Brain pericyte (primary cell): ENCODE measurements at regions not wholly inside any gene's neighbourhood (a gene's known extent, or its start where the extent isn't known, plus 50 kb on each side); places are given as distances from the start of the nearest gene placed in this dataset.
A peak's percentile ranks its signal among the peaks of the same experiment; 100 is the strongest.

Source experiments
- DNase-seq: peaks from one replicate; pipeline ENCODE4 v3.0.0-alpha.2; 2012; ENCODE audit warnings: low read depth, low spot score

DNA sequence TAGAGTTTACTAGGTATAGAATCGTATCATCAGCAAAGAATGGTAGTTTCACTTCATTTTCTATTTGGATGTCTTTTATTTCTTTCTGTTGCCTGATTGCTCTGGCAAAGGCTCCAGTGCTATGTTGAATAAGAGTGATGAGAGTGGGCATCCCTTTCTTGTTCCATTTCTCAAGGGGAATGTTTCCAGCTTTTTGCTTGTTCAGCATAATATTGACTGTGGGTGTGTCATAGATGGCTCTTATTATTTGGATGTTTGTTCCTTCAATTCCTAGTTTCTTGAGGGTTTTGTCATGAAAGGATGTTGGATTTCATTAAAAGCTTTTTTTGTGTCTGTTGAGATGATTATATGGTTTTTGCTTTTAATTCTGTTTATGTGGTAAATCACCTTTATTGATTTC is 1114.5 kb downstream of the RAPGEF2 start:
- DNase-seq: no peak

DNA sequence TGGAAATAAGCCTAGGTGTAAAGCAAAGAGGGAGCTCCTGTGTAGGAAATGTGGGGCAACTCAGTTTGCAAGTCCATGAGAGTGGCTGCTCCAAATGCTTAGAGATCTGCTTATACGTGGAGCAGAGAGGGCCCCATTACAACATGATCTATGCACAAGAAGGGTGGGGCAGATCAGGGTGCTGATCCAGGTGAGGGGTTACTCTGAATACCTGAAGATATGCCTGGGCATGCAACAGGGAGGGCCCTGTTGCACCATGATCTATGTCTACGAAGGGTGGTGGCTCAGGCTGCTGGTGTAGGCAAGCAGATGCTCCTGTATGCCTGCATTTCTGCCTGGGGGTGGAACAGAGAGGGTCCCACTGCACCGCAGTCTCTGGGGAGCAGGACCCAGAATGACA is 1121.2 kb downstream of the RAPGEF2 start:
- DNase-seq: no peak

DNA sequence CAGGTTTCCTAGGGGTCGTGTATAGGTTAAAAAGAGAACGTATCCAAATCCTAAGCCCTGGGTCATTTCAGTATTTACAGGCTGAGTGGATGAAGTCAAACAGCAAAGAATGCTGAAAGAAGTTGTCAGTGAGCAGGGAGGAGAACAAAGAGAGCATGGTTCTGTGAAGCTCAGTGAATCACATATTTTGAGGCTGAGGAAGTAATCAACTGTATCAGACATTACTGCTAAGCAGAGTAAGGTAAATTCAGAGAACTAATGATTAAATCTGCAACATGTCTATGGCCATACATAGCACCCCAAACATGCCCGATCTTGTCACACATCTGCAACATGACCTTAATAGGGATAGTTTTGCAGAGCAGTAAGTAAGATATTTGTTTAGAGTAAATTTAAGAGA is 1130.3 kb downstream of the RAPGEF2 start:
- no peak for DNase-seq

DNA sequence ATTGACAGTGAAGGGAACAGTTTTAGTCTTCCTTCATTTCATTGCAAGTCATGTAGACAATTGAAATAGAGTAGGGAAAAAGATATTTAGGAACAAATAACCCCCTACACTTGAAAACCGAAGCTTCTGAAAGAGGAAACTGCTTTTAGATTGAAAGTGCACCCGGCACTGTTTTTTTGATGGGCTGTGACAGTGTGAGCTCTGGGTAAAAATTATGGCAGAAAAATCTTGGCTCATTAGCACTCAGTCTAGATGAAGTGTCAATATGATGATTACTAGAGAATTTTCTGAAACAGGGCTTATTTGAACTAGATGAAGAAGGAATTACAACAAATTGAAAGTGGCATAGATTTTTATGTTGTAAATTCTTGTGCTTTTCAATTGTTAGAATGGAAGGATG is 1132.4 kb downstream of the RAPGEF2 start:
- DNase-seq: no peak

DNA sequence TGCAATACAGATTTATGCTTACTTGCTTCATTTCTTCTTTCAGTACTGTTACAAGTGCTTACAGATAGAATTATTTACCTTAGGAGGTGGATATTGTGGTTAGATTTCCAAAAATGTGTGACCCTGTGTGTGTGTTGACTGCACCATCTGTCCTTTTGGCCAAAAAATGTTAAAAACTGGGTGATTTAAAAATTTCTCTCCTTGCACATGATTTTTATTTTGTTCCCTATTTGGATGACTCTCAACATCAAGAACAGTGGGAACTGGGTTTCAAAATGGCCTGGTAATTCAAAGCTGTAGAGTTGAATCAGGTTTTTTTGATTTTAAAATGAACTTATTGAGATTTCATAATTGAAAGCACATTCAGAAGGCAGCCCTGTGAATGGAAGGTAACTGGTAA is 1132.9 kb downstream of the RAPGEF2 start:
- DNase-seq: no peak

DNA sequence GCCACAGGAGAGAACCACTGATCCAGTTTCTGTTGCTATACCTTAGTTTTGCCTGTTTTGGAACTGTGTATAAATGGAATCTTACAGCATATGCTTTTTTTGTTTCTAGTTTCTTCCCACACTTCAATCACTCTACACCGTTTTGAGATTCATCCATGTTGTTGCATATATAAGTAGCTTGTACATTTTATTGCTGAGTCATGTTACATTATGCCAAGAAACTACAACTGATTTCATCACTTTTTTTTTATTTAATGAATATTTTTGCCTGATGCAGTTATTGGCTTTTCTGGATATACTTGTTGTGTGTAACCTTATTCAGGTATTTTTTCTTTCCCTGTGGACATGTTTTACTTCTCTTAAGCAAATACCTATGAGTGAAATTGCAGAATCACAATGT is 1135.9 kb downstream of the RAPGEF2 start:
- no peak for DNase-seq

DNA sequence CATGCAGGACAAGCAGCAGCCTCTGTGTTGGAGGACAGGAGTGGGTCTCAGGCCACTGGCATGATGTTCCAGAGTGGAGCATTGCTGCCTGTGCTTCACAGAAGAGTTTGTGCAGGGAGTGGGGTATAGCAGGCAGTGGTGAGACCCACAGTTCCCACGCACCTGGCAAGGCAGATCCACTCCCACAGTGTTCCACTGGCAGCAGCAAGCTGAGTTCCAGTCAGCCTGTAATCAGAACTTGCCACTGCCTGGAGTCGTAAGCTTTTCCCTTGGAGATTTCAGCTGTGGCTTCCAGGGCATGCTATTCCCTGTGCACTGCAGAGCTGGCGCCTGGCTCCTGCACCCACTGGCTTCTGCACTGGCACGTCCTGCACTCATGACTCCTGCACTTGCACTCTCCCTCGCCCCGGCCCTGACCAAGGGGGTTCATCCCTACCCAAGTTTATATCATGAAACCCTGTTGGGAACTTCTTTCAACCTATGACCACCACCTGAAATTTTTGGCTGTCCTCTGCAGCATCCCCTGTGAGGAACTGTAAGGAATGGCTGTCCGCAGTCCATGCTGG is 1144.3 kb downstream of the RAPGEF2 start:
- DNase-seq: no peak

DNA sequence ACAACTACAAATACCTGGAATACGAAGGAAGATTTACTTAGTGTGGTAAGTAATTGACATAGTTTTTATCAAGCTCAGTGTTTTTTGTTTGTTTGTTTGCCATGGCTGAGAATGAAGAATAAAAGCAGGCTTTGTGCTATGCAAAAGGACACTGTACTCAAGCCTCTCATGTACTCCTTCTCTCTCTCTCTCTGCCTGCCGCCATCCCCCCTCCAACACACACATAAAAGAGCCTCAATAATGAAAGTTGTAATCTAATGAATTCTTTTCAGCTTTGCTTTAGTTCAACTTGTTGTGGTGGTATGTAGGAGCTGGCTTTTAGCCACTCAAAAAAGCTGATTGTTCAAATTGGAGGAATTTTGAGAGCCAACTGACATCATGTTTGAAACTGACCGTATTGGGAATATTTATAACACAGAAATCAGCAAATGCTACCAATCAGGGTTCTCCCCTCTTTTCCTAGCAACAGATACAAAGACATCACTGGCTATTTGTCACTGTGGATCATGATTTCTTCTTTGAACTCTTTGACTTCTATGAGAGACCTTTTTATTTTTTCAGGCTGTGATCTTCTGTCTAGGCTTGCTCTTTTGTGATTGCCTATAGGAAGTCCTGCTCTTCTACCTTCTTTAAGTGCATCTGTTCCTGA is 1148.8 kb downstream of the RAPGEF2 start:
- no peak for DNase-seq

DNA sequence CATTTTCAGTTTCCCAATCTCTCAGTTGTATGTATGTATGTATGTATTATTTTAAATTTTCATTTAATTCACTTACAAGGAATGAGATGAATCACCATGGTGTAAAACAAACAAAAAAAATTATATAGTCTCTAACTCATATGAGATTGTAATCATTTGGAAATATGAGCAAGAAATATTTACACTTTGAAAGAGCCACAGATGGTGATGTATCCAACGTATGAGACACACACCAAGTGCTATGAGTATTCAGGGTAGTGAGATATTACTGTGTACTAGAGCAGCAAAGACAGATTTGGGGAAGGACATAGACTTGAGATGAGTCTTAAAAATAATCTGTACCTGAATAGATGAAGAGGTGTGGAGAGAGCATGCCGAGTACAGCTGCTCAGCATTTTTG is 1154.4 kb downstream of the RAPGEF2 start:
- DNase-seq: no peak

DNA sequence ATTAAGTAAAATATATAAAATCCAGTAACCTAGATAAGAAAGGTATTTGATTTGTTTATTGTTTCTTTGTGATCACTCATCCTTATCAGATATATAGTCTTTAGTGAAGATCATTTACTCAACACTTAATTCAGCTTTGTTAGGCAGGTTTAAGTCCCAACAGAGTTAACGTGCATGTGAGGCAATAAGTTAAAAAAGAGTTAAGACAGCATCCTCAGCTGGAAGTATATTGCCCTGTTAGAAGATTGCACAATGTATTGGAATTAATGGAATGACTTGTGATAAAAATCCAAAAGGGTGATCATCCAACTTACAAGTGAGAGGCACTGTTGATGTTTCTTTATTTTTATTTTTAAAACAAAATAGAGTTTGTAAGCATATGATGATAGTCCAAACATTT is 1162.1 kb downstream of the RAPGEF2 start:
- no peak for DNase-seq

DNA sequence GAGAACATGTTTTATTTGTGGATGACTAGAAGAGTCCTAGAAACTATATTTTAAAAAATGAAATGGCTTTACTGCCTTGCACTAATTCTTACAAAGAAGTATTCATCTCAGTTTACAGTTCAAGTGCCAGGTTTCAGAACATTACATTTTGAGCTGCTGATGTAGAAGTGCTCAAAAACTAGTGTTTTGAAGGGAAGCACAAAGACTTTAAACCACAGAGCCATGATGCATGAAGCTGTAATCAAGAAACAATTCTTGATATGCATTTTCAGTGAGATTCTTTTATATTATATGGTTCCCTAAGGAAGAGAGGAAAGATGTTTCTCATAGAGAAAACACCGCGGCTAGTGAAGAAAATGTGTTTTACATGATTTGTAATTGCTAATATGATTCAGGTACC is 1163.0 kb downstream of the RAPGEF2 start:
- DNase-seq: no peak

DNA sequence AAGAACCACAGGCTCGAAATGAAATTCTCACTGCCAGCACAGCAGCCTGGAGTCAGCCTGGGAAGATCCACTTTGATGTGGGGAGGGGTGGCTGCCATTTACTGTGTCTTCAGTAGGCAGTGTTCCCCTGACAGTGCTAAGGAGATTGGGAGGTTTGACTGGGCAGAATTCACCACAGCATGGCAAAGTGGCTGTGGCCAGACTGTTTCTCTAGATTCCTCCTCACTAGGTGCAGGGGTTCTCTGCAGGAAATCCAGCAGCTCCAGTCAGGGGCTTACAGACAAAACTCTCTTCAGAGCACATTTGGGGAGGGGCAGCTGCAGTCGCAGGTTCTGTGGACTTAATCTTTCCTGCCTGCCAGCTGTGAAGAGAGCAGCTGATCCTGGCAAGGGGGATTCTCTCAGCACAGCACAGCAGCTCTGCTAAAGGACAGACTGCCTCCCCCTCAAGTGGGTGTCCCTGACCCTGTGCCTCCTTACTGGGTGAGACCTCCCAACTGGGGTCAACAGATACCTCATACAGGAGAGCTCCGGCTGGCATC is 1174.0 kb downstream of the RAPGEF2 start:
- DNase-seq: no peak

DNA sequence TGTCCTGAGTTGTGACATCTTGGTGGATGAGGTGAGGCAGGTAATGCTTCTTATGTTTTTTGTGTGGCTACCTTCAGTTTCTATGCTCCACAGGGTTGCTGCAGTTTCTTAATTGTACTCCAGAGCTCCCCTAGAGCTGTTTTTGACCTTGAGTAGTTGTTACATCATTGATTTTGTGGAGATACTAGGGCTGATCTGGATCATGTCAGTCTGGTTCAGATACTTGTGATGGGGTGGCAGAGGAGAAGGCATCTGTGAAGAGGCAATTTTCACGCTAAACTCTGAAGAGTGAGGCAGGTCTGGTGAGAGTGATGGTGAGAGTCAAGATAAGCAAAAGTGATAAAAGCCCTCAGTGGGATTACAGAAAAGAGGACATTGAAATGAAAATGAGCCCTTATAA is 1180.2 kb downstream of the RAPGEF2 start:
- no peak for DNase-seq

DNA sequence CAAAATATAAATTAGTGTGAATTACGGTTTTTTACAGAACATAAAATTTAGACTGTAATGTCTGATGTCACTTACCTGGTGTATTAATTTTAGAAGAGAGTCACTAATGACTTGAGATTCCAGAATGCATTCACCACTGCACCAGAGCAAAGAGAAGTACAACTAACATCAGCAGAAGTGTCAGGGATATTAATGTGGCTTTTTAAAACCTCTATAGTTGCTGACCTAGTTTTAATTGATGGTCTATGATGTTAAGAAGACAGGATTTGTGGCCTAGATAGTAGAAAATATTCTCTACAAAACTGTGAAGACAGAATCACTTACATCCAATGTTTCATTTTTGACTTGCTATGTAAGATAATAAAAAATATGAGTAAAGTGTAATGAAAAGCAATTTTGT is 1181.6 kb downstream of the RAPGEF2 start:
- no peak for DNase-seq

DNA sequence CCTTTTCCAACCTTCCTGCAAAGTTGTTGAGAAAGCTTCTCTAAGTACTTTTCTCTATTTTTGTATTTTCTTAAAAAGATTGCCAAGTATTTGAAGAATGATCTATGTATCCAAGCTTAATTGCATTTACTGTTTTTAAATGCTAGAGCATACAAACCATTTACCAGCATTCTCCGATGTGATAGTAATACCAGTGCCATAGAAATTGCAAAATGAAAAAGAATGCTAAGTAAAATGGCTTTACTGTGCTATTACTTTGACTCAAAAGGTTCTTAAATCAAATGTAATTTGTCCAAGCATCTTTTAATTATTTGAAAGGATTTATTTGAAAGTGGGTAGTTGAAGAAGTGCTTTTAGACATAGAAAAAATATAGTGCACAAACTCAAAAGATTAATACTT is 1183.2 kb downstream of the RAPGEF2 start:
- no peak for DNase-seq

DNA sequence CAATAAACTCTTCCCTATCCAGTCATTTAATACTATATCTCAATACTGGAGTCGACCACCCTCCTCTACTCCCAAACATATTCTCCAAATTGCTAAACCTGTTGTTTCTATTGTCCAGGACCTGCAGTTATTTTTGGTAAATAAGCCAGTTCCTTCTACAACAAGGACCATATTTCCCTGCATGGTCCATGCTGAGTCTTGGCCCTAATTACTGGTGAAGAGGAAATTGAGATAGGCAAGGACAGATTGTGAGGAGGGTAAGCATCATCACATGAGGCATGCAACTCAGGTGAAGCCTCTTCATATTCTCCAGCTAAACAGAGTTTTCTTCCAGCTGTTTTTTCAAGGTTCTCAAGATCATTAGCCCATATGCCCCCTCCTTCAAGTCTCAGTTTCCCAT is 1193.6 kb downstream of the RAPGEF2 start:
- no peak for DNase-seq

DNA sequence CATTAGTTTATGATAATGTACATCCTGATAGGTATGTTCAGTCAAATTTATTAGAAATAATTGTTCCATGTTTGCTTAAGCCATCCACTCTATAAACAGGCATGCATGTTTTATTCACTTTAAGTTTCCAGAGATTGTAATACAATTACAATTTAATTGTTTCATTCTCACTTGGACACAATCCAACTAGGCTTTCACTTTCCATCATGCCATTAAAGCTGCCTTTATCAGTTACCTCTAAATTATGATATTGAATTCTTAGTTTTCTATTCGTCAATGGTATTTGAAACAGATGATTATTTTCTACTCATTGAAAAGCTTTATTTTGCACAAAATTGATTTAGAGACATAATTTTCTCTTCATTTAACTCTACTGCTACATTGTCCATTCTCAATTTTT is 1196.3 kb downstream of the RAPGEF2 start:
- no peak for DNase-seq

DNA sequence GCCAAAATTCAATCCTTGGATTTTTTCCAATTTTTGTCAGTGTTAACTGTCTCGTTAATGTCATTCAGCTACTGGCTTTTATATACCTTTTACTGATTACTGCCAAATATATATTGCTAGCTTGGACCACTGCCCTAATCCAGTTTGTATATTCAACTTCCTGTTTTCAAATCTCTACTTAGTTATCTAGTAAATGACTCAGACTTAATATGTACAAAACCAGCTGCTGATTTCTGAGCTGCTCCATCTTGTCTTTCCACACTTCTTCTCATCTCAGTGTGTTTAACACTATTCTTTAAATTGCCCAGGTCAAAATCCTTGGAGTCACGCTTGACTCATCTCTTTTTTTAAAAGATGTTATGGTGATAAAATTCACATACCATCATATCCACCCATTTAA is 1196.7 kb downstream of the RAPGEF2 start:
- no peak for DNase-seq

DNA sequence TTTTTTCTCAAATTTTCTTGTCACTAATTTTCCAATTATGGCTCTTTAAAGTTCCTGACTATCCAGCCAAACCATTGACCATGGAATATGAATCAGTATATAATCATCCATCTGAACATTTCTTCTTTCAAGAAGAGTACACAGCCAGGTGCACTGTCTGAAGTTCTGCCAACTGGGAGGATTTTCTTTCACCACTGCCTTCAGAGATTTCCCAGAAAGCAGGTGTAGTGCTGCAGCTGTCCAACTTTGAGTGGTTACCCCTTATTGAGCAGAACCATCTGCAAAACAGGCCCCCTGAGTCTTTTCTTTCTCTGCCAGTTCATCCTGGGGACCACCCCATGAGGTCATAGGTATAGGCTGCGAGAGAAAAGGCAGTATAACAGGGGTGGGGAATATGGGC is 1213.2 kb downstream of the RAPGEF2 start:
- no peak for DNase-seq

DNA sequence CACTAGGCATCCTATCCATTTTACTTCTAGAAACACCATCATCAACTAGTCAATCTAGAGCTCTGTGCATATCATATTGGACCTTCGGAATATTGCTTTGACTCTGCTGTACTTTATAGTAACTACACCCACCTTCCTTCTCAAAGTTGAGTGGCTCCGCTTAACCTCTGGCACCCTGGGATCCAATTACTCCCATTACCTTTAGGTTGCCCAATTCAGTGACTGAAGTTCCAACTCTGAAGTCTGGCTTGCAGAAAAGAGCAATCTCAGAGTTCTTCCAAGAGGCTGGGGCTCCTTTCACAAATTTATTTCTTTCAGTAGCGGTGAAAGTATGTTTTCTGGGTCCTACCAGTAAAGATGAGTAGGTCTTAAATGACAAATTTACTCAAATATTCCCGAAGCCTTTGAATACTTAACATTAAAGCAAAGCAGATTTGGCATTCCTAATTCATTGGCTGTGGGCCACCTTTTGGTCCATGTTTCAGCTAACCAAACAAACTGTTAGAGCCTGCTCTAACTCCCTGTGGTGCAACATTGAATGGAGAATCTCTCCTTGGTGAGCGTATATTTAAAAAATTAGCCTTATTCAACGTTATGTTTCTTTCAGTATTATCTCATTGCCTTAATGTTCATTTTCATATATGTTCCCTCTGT is 1215.8 kb downstream of the RAPGEF2 start:
- DNase-seq: peak; percentile 46

DNA sequence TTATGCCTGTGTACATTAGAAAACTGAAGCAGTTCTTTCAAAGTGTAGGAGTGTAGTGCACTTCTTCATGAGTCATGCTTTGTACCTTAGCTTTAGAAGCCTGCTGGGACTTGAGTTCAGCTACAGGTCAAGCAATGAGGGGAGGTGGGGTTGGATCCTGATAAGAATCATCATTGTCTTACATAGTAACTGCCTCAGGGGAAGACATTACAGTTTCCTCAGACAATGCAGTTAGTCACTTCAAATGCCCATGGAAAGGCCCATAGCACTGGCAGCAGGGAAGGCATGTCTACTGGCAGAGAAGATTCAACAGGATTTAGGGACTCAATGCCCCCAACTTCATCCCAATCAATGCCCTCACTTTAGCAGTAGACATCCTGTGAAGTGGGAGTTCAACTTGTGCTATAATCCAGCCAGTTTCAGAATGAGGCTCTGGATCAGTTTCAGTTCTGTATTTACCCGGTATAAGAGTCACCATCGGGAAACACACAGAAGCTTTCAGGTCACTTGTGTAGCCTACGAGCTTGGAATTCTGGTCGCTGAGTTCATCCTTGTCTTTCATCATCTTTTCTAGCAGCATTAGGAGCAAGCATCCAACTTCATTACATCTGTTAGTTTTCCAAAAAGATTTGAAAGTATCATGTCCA is 1216.5 kb downstream of the RAPGEF2 start:
- peak; percentile 52 for DNase-seq

DNA sequence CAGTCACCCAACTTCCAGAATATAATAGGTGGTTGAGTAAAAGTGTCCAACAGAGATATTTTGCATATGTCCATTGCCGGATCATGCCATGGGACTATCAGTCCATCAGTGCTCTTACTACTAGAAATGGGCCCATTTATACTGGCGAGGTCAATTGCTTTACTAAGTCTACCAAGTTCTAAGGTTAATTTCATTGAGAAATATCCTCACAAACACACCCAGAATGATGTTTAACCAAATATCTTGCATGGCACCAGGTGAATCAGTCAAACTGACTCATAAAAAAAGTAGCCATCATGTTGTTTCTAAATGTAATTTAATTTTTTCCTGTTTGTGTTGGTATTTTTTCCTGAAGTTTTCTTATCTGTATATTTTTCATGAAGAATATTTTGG is 1217.0 kb downstream of the RAPGEF2 start:
- DNase-seq: no peak

DNA sequence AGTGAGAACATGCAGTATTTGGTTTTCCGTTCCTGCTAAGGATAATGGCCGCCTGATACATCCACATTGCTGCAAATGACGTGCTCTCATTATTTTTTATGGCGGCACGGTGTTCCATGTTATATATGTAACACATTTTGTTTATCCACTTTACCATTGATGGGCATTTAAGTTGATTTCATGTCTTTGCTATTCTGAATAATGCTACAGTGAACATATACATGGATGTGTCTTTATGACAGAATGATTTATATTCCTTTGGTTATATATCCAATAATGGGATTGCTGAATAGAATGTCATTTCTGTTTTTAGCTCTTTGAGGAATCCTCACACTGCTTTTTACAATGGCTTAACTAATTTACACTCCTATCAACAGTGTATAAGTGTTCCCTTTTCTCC is 1223.2 kb downstream of the RAPGEF2 start:
- DNase-seq: no peak
